K562 (cell line): ENCODE measurements at regions not wholly inside any gene's neighbourhood (a gene's known extent, or its start where the extent isn't known, plus 50 kb on each side); places are given as distances from the start of the nearest gene placed in this dataset.
A peak's percentile ranks its signal among the peaks of the same experiment; 100 is the strongest.

ENCODE experiments used
- ATAC-seq: fragments of 200-7000 bp; cut with Tn5 transposase; 3 replicates; pipeline ENCODE4 v1.9.1; 2020; ENCODE audit warnings: moderate library complexity
- BruUV-seq: library from RNA; stranded (reverse); fragments of 400-500 nt; replicated peaks from 2 replicates; lab custom pipeline; 2021; lab: Mats Ljungman, UMichigan
- CTCF ChIA-PET: fragments of 300-600 bp; formaldehyde crosslinking; extraction: SDS; loops from one replicate; lab custom pipeline; 2021; ENCODE audit warnings: low intra/inter-chr PET ratio; lab: Yijun Ruan, JAX
- POLR2A ChIA-PET: fragments of 300-600, 350-650 bp; sonication (Branson Sonifier 250); formaldehyde crosslinking; extraction: SDS; loops from one replicate; lab custom pipeline; 2021; ENCODE audit warnings: antibody characterized with exemption, inconsistent platforms; lab: Yijun Ruan, JAX
- DNase-seq, 4 experiments: peaks; one replicate each; pipeline versions ENCODE4 v3.0.0 to v3.0.0-alpha.2; 2011 to 2018; ENCODE audit warnings: low spot score in 3 of 4, mixed read lengths in 3 of 4; ENCODE audit errors: extremely low read depth in 1 of 4
- FAIRE-seq: peaks from 2 replicates; lab custom pipeline; 2011; peaks lifted over from hg19 to GRCh38; lab: Jason Lieb, UNC
- H2AFZ ChIP-seq: 2 replicates; pipeline ENCODE4 v1.6.0; 2011; ENCODE audit warnings: low read depth, low read length, control low read depth, inconsistent platforms
- H3K27ac ChIP-seq: fragments of 200-600 bp; 3 replicates; pipeline ENCODE4 v1.8.0; 2011; ENCODE audit warnings: low read depth, mild to moderate bottlenecking, control low read depth, inconsistent platforms, low read length, moderate library complexity, mixed read lengths; ENCODE audit errors: extremely low read depth
- H3K27me3 ChIP-seq, 2 experiments: fragments of 300-600 bp in 1 of 2; 2 replicates in 1 of 2; 3 replicates in 1 of 2; pipeline versions ENCODE4 v1.6.0 to v1.8.0; 2011; ENCODE audit warnings: inconsistent platforms in 2 of 2, low read length in 2 of 2, mild to moderate bottlenecking in 1 of 2, mixed read lengths in 1 of 2, moderate library complexity in 1 of 2; ENCODE audit not compliant: control insufficient read depth in 2 of 2, insufficient read depth in 2 of 2
- H3K36me3 ChIP-seq: fragments of 300-600 bp; 3 replicates; pipeline ENCODE4 v1.8.0; 2011; ENCODE audit warnings: mild to moderate bottlenecking, low read length, inconsistent platforms; ENCODE audit not compliant: control insufficient read depth, insufficient read depth
- H3K4me1 ChIP-seq, 2 experiments: fragments of 200-600 bp in 1 of 2; replicated peaks in 1 of 2; 2 replicates in 1 of 2; 3 replicates in 1 of 2; pipeline versions ENCODE4 v1.5.1 to v1.8.0; 2011; ENCODE audit warnings: inconsistent platforms in 2 of 2, low read length in 2 of 2, mild to moderate bottlenecking in 1 of 2, mixed read lengths in 1 of 2, moderate library complexity in 1 of 2; ENCODE audit not compliant: control insufficient read depth in 2 of 2, insufficient read depth in 2 of 2
- H3K4me2 ChIP-seq: 2 replicates; pipeline ENCODE4 v1.6.1; 2011; ENCODE audit warnings: low read length, control low read depth, inconsistent platforms, mixed read lengths; ENCODE audit not compliant: insufficient read depth
- H3K4me3 ChIP-seq: fragments of 200-600 bp; sonication (generic), shearing (Covaris generic); 2 replicates; pipeline ENCODE4 v1.5.1; 2016; ENCODE audit warnings: control low read depth, inconsistent platforms
- H3K79me2 ChIP-seq: fragments of 200-600 bp; 3 replicates; pipeline ENCODE4 v1.8.0; 2011; ENCODE audit warnings: low read length, inconsistent platforms; ENCODE audit not compliant: control insufficient read depth, insufficient read depth
- H3K9ac ChIP-seq, 2 experiments: 2 replicates each; pipeline versions ENCODE4 v1.6.0 to v1.6.1; 2011; ENCODE audit warnings: low read depth in 2 of 2, low read length in 2 of 2, control low read depth in 1 of 2, inconsistent platforms in 1 of 2, mild to moderate bottlenecking in 1 of 2, mixed read lengths in 1 of 2; ENCODE audit not compliant: insufficient read depth in 1 of 2
- H3K9me1 ChIP-seq: one replicate; pipeline ENCODE4 v1.6.0; 2011; ENCODE audit warnings: inconsistent platforms, mild to moderate bottlenecking, low read length, moderate library complexity; ENCODE audit not compliant: control insufficient read depth, insufficient read depth
- H3K9me3 ChIP-seq: replicated peaks from 2 replicates; pipeline ENCODE4 v1.5.1; 2011; ENCODE audit warnings: low read depth, low read length, inconsistent platforms; ENCODE audit not compliant: control insufficient read depth, insufficient read depth
- H4K20me1 ChIP-seq: replicated peaks from 2 replicates; pipeline ENCODE4 v1.6.1; 2011; ENCODE audit warnings: low read length, inconsistent platforms, mixed read lengths; ENCODE audit not compliant: control insufficient read depth, insufficient read depth
- CTCF ChIP-seq, 3 experiments: IDR thresholded peaks in 2 of 3; conservative IDR thresholded peaks in 1 of 3; 2 replicates each; pipeline ENCODE4 v1.5.1; 2011 to 2012; ENCODE audit warnings: low read length in 3 of 3, mild to moderate bottlenecking in 3 of 3, control low read depth in 2 of 3, improper control_type of control experiment in 1 of 3, inconsistent platforms in 1 of 3, low read depth in 1 of 3, mixed read lengths in 1 of 3, moderate library complexity in 1 of 3; ENCODE audit not compliant: insufficient read depth in 2 of 3
- ETV5 ChIP-seq: sonication (generic); formaldehyde crosslinking; IDR thresholded peaks from 2 replicates; pipeline ENCODE4 v1.4.0; 2020; ENCODE audit warnings: low read depth, mild to moderate bottlenecking, missing genetic modification reagents
- IRF9 ChIP-seq: fragments of 450-650 bp; IDR thresholded peaks from 2 replicates; pipeline ENCODE4 v1.6.1; 2016; ENCODE audit warnings: missing biosample characterization, missing genetic modification characterization
- MXD1 ChIP-seq: fragments of 250-450 bp; sonication (Bioruptor Pico); IDR thresholded peaks from 2 replicates; pipeline ENCODE4 v1.8.0; 2021; ENCODE audit warnings: borderline replicate concordance, mild to moderate bottlenecking, moderate library complexity; ENCODE audit not compliant: poor library complexity, severe bottlenecking
- NCOA4 ChIP-seq: fragments of 450-650 bp; IDR thresholded peaks from 2 replicates; pipeline ENCODE4 v1.6.1; 2018; ENCODE audit warnings: mild to moderate bottlenecking; ENCODE audit not compliant: partially characterized antibody
- PRPF4 ChIP-seq: fragments of 200-400 bp; formaldehyde crosslinking; IDR thresholded peaks from one replicate; pipeline ENCODE4 v1.6.1; 2017; ENCODE audit warnings: low read length, low read depth, mild to moderate bottlenecking; ENCODE audit not compliant: insufficient read depth, poor library complexity, severe bottlenecking
- RAD21 ChIP-seq, 2 experiments: fragments of 250-450 bp in 1 of 2; fragments of 450-650 bp in 1 of 2; sonication (Bioruptor Pico) in 1 of 2; formaldehyde crosslinking in 1 of 2; IDR thresholded peaks in 1 of 2; conservative IDR thresholded peaks in 1 of 2; 2 replicates each; pipeline versions ENCODE4 v1.4.0 to v1.8.0; 2020 to 2022; ENCODE audit warnings: mild to moderate bottlenecking in 2 of 2, moderate library complexity in 1 of 2
- RBM17 ChIP-seq: fragments of 200-400 bp; formaldehyde crosslinking; IDR thresholded peaks from 2 replicates; pipeline ENCODE4 v1.6.1; 2017; ENCODE audit warnings: low read depth, mild to moderate bottlenecking, low read length, borderline replicate concordance
- SOX6 ChIP-seq: fragments of 450-650 bp; IDR thresholded peaks from 2 replicates; pipeline ENCODE4 v1.6.1; 2014; ENCODE audit warnings: mild to moderate bottlenecking
- YBX1 ChIP-seq: fragments of 450-650 bp; IDR thresholded peaks from 2 replicates; pipeline ENCODE4 v1.7.1; 2016; ENCODE audit warnings: mild to moderate bottlenecking
- ZBTB17 ChIP-seq: fragments of 450-650 bp; formaldehyde crosslinking; IDR thresholded peaks from 2 replicates; pipeline ENCODE4 v1.4.0; 2020; ENCODE audit warnings: mild to moderate bottlenecking
- WGBS: fragments of 100-300 bp; shearing (Covaris generic); methylation state at CpG from one replicate; pipeline ENCODE4 v1.1.6; 2016; ENCODE audit warnings: low coverage, mixed read lengths; ENCODE audit not compliant: insufficient coverage; ENCODE audit errors: missing lambda C conversion rate; 5-methylcytosine and 5-hydroxymethylcytosine counted together
- in situ Hi-C: fragments of 300-500 bp; cut with MboI; formaldehyde crosslinking; loops from 4 replicates; pipeline ENCODE4 v1.15.0; 2018; ENCODE audit warnings: inconsistent platforms, mixed read lengths
- intact Hi-C: fragments of 100-400 bp; cut with micrococcal nuclease; formaldehyde crosslinking; loops from 2 replicates; pipeline ENCODE4 v1.14.2; 2022

GRCh38 chr13:71323266-71323665, 543.7 kb downstream of the DACH1 start (continued):
- TF ChIP-seq ZBTB17 (CRISPR knock-in tag) (no peak), IRF9 (no peak), YBX1 (no peak), RBM17 (no peak), PRPF4 (no peak), RAD21 (CRISPR knock-in tag; conservative IDR thresholded peaks at IDR 0.05 in 1 of 2, IDR thresholded peaks at IDR 0.05 in 1 of 2) (no peak), ETV5 (CRISPR knock-in tag) (no peak)
- TF ChIP-seq, all 486 proteins: peak for 0

GRCh38 chr13:71320452-71320851, 546.6 kb downstream of the DACH1 start:
- Histone ChIP-seq H3K9ac (no peak overlapping the region), H3K9me3 (no peaks in the 10 kb centered on the region), H2AFZ (no peak overlapping the region), H3K9me1 (no peaks in the 10 kb centered on the region), H3K36me3 (no peaks in the 10 kb centered on the region), H3K4me3 (no peak overlapping the region), H3K4me1 (no peaks in the 10 kb centered on the region), H3K27me3 (no peaks in the 10 kb centered on the region), H4K20me1 (no peaks in the 10 kb centered on the region), H3K79me2 (no peaks in the 10 kb centered on the region), H3K27ac (no peak overlapping the region), H3K4me2 (no peak overlapping the region)
- TF ChIP-seq RAD21 (CRISPR knock-in tag; conservative IDR thresholded peaks at IDR 0.05 in 1 of 2, IDR thresholded peaks at IDR 0.05 in 1 of 2) (peak; percentile 22 to 41; a peak in 2 of 4 replicates), SOX6 (no peak), NCOA4 (no peak), CTCF (IDR thresholded peaks at IDR 0.05 in 2 of 3, conservative IDR thresholded peaks at IDR 0.05 in 1 of 3; ENCODE audit: insufficient read depth in 2 of 3, low read depth in 1 of 3, low read length in 3 of 3) (peak in 1 of 3 experiments; percentile 27; a peak in 2 of 6 replicates), MXD1 (CRISPR knock-in tag) (no peak)
- FAIRE-seq = no peak
- intact Hi-C loops = no loop called here
- no TSS peak for BruUV-seq
- 0% methylated on average over 1 of the region's 1 CpG for WGBS
- CTCF ChIA-PET = interaction anchor here (0.7 kb wide), 1 partner anchor 1214 kb away, joined by 3 read pairs; no protein-coding TSS in a partner anchor
- POLR2A ChIA-PET = no interaction called here
- ATAC-seq = no peak
- in situ Hi-C loops = no loop called here
- peak in 2 of 4 experiments; percentile 1 to 3 for DNase-seq
